IMR-90 (cell line): ENCODE measurements at regions not wholly inside any gene's neighbourhood (a gene's known extent, or its start where the extent isn't known, plus 50 kb on each side); places are given as distances from the start of the nearest gene placed in this dataset.

Experiments used
- ATAC-seq: fragments of 200-7000 bp; cut with Tn5 transposase; 2 replicates; pipeline ENCODE4 v1.9.1; 2020; ENCODE audit warnings: low read depth, mild to moderate bottlenecking, moderate library complexity
- BruUV-seq: library from RNA; stranded (reverse); fragments of 400-500 nt; replicated peaks from 2 replicates; lab custom pipeline; 2021; lab: Mats Ljungman, UMichigan
- CTCF ChIA-PET: fragments of 300-600 bp; formaldehyde crosslinking; extraction: SDS; loops from one replicate; lab custom pipeline; 2021; ENCODE audit warnings: antibody characterized with exemption; lab: Yijun Ruan, JAX
- POLR2A ChIA-PET: fragments of 300-600 bp; sonication (Branson Sonifier 250); formaldehyde crosslinking; loops from one replicate; lab custom pipeline; 2022; ENCODE audit warnings: antibody characterized with exemption; ENCODE audit not compliant: unreplicated experiment; lab: Charles Lee
- DNase-seq: peaks from one replicate; pipeline ENCODE4 v3.0.0; 2013
- H2AFZ ChIP-seq: replicated peaks from 2 replicates; pipeline ENCODE3; 2013; ENCODE audit warnings: low read length, mild to moderate bottlenecking; ENCODE audit not compliant: poor library complexity
- H2AK5ac ChIP-seq: 2 replicates; pipeline ENCODE4 v1.6.1; 2013; ENCODE audit warnings: low read depth, low read length, inconsistent platforms
- H2AK9ac ChIP-seq: replicated peaks from 2 replicates; pipeline ENCODE3; 2013; ENCODE audit warnings: mild to moderate bottlenecking, low read depth, low read length, moderate library complexity; ENCODE audit not compliant: poor library complexity
- H2BK120ac ChIP-seq: 2 replicates; pipeline ENCODE4 v1.6.1; 2013; ENCODE audit warnings: low read depth, low read length, inconsistent platforms
- H2BK15ac ChIP-seq: 3 replicates; pipeline ENCODE4 v1.6.1; 2013; ENCODE audit warnings: low read depth, low read length, inconsistent platforms
- H2BK20ac ChIP-seq: 2 replicates; pipeline ENCODE4 v1.6.1; 2013; ENCODE audit warnings: low read depth, mild to moderate bottlenecking, inconsistent platforms, low read length, moderate library complexity
- H2BK5ac ChIP-seq: 2 replicates; pipeline ENCODE4 v1.6.1; 2013; ENCODE audit warnings: mild to moderate bottlenecking, low read depth, low read length, inconsistent platforms; ENCODE audit not compliant: poor library complexity, severe bottlenecking
- H3K14ac ChIP-seq: replicated peaks from 2 replicates; pipeline ENCODE4 v1.6.1; 2013; ENCODE audit warnings: low read depth, low read length, inconsistent platforms
- H3K18ac ChIP-seq: 2 replicates; pipeline ENCODE4 v1.6.1; 2013; ENCODE audit warnings: low read depth, low read length, control low read depth
- H3K23ac ChIP-seq: 2 replicates; pipeline ENCODE4 v1.6.1; 2013; ENCODE audit warnings: low read depth, low read length, inconsistent platforms
- H3K27ac ChIP-seq: 2 replicates; pipeline ENCODE4 v1.5.1; 2013; ENCODE audit warnings: mild to moderate bottlenecking, control low read depth, low read length; ENCODE audit not compliant: insufficient read depth
- H3K27me3 ChIP-seq: 2 replicates; pipeline ENCODE4 v1.6.1; 2013; ENCODE audit warnings: low read length; ENCODE audit not compliant: control insufficient read depth, insufficient read depth
- H3K36me3 ChIP-seq: 2 replicates; pipeline ENCODE4 v1.6.1; 2013; ENCODE audit warnings: low read length, mixed read lengths; ENCODE audit not compliant: control insufficient read depth, insufficient read depth
- H3K4ac ChIP-seq: 2 replicates; pipeline ENCODE4 v1.6.1; 2013; ENCODE audit warnings: low read depth, low read length, inconsistent platforms
- H3K4me1 ChIP-seq: 2 replicates; pipeline ENCODE4 v1.6.1; 2013; ENCODE audit warnings: low read length, mixed read lengths; ENCODE audit not compliant: control insufficient read depth, insufficient read depth
- H3K4me2 ChIP-seq: 2 replicates; pipeline ENCODE4 v1.6.1; 2013; ENCODE audit warnings: low read depth, mild to moderate bottlenecking, control low read depth, low read length, moderate library complexity
- H3K4me3 ChIP-seq: 2 replicates; pipeline ENCODE4 v1.5.1; 2013; ENCODE audit warnings: low read depth, mild to moderate bottlenecking, control low read depth, low read length, moderate library complexity; ENCODE audit not compliant: insufficient read depth
- H3K56ac ChIP-seq: 2 replicates; pipeline ENCODE4 v1.6.1; 2013; ENCODE audit warnings: low read length, inconsistent platforms; ENCODE audit not compliant: insufficient read depth; ENCODE audit errors: extremely low read depth
- H3K79me1 ChIP-seq, 2 experiments: 2 replicates each; pipeline ENCODE4 v1.6.1; 2013; ENCODE audit warnings: low read length in 2 of 2, inconsistent platforms in 1 of 2, low read depth in 1 of 2
- H3K9ac ChIP-seq: 2 replicates; pipeline ENCODE4 v1.6.1; 2013; ENCODE audit warnings: low read depth, low read length, control low read depth
- H3K9me1 ChIP-seq: 2 replicates; pipeline ENCODE4 v1.6.1; 2013; ENCODE audit warnings: low read length, inconsistent platforms; ENCODE audit not compliant: insufficient read depth
- H3K9me3 ChIP-seq: 2 replicates; pipeline ENCODE4 v1.6.1; 2013; ENCODE audit warnings: low read length; ENCODE audit not compliant: control insufficient read depth, insufficient read depth
- H4K20me1 ChIP-seq: 2 replicates; pipeline ENCODE4 v1.6.1; 2013; ENCODE audit warnings: low read length, inconsistent platforms; ENCODE audit not compliant: insufficient read depth
- H4K5ac ChIP-seq: 2 replicates; pipeline ENCODE4 v1.6.1; 2013; ENCODE audit warnings: mild to moderate bottlenecking, low read depth, low read length, control low read depth
- H4K8ac ChIP-seq, 2 experiments: 2 replicates each; pipeline ENCODE4 v1.6.1; 2013; ENCODE audit warnings: low read depth in 2 of 2, low read length in 2 of 2, control low read depth in 1 of 2, inconsistent platforms in 1 of 2
- H4K91ac ChIP-seq: 2 replicates; pipeline ENCODE4 v1.6.1; 2013; ENCODE audit warnings: low read depth, low read length, inconsistent platforms; ENCODE audit not compliant: insufficient read depth
- BHLHE40 ChIP-seq: fragments of 150-350 bp; IDR thresholded peaks from 2 replicates; pipeline ENCODE4 v1.6.1; 2016; ENCODE audit warnings: mild to moderate bottlenecking, low read depth, low read length
- CEBPB ChIP-seq: IDR thresholded peaks from 2 replicates; pipeline ENCODE4 v1.6.1; 2012; ENCODE audit warnings: low read depth, low read length, improper control_type of control experiment
- CHD1 ChIP-seq: IDR thresholded peaks from 2 replicates; pipeline ENCODE4 v1.6.1; 2012; ENCODE audit warnings: low read depth, low read length, improper control_type of control experiment
- FOS ChIP-seq: fragments of 150-350 bp; IDR thresholded peaks from 2 replicates; pipeline ENCODE4 v1.6.1; 2016; ENCODE audit warnings: low read depth, low read length
- MAFK ChIP-seq: IDR thresholded peaks from 2 replicates; pipeline ENCODE4 v1.6.1; 2012; ENCODE audit warnings: low read depth, low read length, improper control_type of control experiment
- MAZ ChIP-seq: IDR thresholded peaks from 2 replicates; pipeline ENCODE4 v1.6.1; 2012; ENCODE audit warnings: low read depth, mild to moderate bottlenecking, low read length, improper control_type of control experiment, moderate library complexity, borderline replicate concordance
- NFE2L2 ChIP-seq: fragments of 150-350 bp; IDR thresholded peaks from 2 replicates; pipeline ENCODE4 v1.6.1; 2016; ENCODE audit warnings: low read depth, mild to moderate bottlenecking, low read length
- POLR2A ChIP-seq: IDR thresholded peaks from 2 replicates; pipeline ENCODE4 v1.6.1; 2012; ENCODE audit warnings: mild to moderate bottlenecking, low read depth, low read length
- RAD21 ChIP-seq: IDR thresholded peaks from 2 replicates; pipeline ENCODE4 v1.6.1; 2012; ENCODE audit warnings: low read length, improper control_type of control experiment
- RFX5 ChIP-seq: IDR thresholded peaks from 2 replicates; pipeline ENCODE4 v1.8.0; 2012; ENCODE audit warnings: low read depth, mild to moderate bottlenecking, low read length, moderate library complexity
- WGBS, 2 experiments: methylation state at CpG; one replicate each; pipeline versions ENCODE4 v1.1.5 to v1.1.7; 2013; ENCODE audit warnings: missing lambda C conversion rate in 2 of 2; ENCODE audit not compliant: insufficient read length in 1 of 2; ENCODE audit errors: extremely low coverage in 2 of 2; 5-methylcytosine and 5-hydroxymethylcytosine counted together
- dilution Hi-C: fragments of 300-500 bp; cut with HindIII; formaldehyde crosslinking; loops from one replicate; pipeline ENCODE4 v1.14.3; 2018; ENCODE audit warnings: low sequenced_read_pairs; ENCODE audit not compliant: unreplicated experiment
- in situ Hi-C: fragments of 300-500 bp; cut with MboI; formaldehyde crosslinking; loops from 3 replicates; pipeline ENCODE4 v1.14.3; 2019; ENCODE audit warnings: low sequenced_read_pairs, inconsistent platforms, mixed read lengths
- intact Hi-C: fragments of 100-400 bp; cut with micrococcal nuclease; formaldehyde crosslinking; loops from 2 replicates; pipeline ENCODE4 v1.10.0; 2022
- TF ChIP-seq, protein P1 (sequence below): conservative IDR thresholded peaks from 2 replicates; pipeline ENCODE4 v1.5.1; 2012; ENCODE audit warnings: mild to moderate bottlenecking, low read depth, low read length, improper control_type of control experiment

DNA sequence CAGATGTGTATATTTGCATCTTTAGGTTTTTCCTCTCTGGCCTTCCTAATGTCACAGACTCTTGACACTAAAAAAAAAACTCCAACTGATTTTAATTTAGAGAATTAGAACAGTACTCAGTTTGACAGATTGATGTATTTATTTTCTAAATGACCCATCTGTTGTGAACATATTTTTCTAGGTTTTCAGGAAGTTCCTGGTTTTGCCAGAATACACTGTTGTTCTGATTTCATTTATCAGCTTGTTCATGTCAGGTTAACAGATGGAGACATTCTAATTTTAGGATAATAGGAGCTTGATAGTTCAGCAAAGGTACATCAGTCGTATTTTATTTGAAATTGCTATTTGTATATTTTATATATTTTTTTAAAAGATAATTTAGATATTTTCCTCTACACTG is 133.4 kb downstream of the TANC2 start:
- H2BK20ac ChIP-seq: no peak overlapping the region
- intact Hi-C loops: loop anchor here (5.0 kb wide), 1 partner anchor 308 kb away; no protein-coding TSS in a partner anchor

More for the DNA sequence above, 133.4 kb downstream of the TANC2 start:
- no peak overlapping the region for H3K4me2 ChIP-seq
- no peak overlapping the region for H4K91ac ChIP-seq
- no peak overlapping the region for H2BK15ac ChIP-seq
- H2AFZ ChIP-seq: no peak overlapping the region
- WGBS, 2 experiments: no CpG with 5 or more reads among the region's 1 CpG
- dilution Hi-C loops (no loop called here), in situ Hi-C loops (no loop called here)
- H3K9me3 ChIP-seq: no peaks in the 10 kb centered on the region
- H2BK5ac ChIP-seq: no peak overlapping the region
- H3K14ac ChIP-seq: no peak overlapping the region
- peaks cover 35 to 50% of the 10 kb centered on the region in 2 experiments for H3K79me1 ChIP-seq
- ChIA-PET POLR2A (no interaction called here), CTCF (interaction anchor here (0.6 kb wide), 1 partner anchor 75 kb away, joined by 3 read pairs; no protein-coding TSS in a partner anchor)
- no peak overlapping the region for H2AK9ac ChIP-seq
- peaks cover 10% of the 10 kb centered on the region for H3K9me1 ChIP-seq
- no peak overlapping the region for H4K5ac ChIP-seq
- no peak overlapping the region for H3K27ac ChIP-seq
- no peaks in the 10 kb centered on the region for H3K27me3 ChIP-seq
- DNase-seq: no peak
- no peak for ATAC-seq
- H3K36me3 ChIP-seq: 0 out of 2 replicates have a peak, but pooled peaks cover 5% of the 10 kb centered on the region
- H3K9ac ChIP-seq: no peak overlapping the region
- H3K4me3 ChIP-seq: no peak overlapping the region
- peaks cover 17% of the 10 kb centered on the region for H4K20me1 ChIP-seq
- H2BK120ac ChIP-seq: no peak overlapping the region
- H3K18ac ChIP-seq: no peak overlapping the region
- no peak overlapping the region for H3K4ac ChIP-seq
- H3K23ac ChIP-seq: no peak overlapping the region
- BruUV-seq: no TSS peak
- H2AK5ac ChIP-seq: no peak overlapping the region
- H3K4me1 ChIP-seq: peaks cover 6% of the 10 kb centered on the region
- H3K56ac ChIP-seq: no peak overlapping the region
- no peak overlapping the region for H4K8ac ChIP-seq
- TF ChIP-seq NFE2L2 (no peak), RFX5 (no peak), POLR2A (no peak), MAZ (no peak), FOS (no peak), CHD1 (no peak), CEBPB (no peak), RAD21 (no peak), BHLHE40 (no peak), MAFK (no peak)
- TF ChIP-seq, protein P1, sequence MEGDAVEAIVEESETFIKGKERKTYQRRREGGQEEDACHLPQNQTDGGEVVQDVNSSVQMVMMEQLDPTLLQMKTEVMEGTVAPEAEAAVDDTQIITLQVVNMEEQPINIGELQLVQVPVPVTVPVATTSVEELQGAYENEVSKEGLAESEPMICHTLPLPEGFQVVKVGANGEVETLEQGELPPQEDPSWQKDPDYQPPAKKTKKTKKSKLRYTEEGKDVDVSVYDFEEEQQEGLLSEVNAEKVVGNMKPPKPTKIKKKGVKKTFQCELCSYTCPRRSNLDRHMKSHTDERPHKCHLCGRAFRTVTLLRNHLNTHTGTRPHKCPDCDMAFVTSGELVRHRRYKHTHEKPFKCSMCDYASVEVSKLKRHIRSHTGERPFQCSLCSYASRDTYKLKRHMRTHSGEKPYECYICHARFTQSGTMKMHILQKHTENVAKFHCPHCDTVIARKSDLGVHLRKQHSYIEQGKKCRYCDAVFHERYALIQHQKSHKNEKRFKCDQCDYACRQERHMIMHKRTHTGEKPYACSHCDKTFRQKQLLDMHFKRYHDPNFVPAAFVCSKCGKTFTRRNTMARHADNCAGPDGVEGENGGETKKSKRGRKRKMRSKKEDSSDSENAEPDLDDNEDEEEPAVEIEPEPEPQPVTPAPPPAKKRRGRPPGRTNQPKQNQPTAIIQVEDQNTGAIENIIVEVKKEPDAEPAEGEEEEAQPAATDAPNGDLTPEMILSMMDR: no peak
